ENCODE measurements at regions not wholly inside any gene's neighbourhood (a gene's known extent, or its start where the extent isn't known, plus 50 kb on each side); places are given as distances from the start of the nearest gene placed in this dataset.

DNA sequence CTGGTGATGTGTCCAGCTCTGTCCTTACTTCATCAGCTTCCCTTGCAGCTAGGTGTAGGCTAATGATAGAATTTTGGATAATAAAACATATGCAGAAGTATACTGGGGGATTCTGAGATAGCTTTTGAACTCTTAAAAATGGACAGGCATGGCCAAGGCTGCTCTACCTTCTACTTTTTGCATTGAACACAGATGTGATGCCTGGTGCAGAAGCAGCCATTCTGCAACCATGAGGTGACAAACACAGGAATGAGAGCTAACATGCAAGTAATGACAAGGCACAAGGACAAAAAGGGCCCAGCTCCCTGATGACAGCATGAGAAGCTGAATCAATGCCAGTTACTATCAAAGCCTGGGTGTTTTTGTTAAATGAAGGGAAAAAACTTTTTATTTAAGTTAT, 686.5 kb upstream of the AUTS2 start:
- TF ChIP-seq, protein P1, sequence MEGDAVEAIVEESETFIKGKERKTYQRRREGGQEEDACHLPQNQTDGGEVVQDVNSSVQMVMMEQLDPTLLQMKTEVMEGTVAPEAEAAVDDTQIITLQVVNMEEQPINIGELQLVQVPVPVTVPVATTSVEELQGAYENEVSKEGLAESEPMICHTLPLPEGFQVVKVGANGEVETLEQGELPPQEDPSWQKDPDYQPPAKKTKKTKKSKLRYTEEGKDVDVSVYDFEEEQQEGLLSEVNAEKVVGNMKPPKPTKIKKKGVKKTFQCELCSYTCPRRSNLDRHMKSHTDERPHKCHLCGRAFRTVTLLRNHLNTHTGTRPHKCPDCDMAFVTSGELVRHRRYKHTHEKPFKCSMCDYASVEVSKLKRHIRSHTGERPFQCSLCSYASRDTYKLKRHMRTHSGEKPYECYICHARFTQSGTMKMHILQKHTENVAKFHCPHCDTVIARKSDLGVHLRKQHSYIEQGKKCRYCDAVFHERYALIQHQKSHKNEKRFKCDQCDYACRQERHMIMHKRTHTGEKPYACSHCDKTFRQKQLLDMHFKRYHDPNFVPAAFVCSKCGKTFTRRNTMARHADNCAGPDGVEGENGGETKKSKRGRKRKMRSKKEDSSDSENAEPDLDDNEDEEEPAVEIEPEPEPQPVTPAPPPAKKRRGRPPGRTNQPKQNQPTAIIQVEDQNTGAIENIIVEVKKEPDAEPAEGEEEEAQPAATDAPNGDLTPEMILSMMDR (IDR thresholded peaks at IDR 0.05; ENCODE audit: insufficient read depth, low read length, poor library complexity, severe bottlenecking) = no peak
- H3K27me3 ChIP-seq (replicated peaks; ENCODE audit: control insufficient read depth, insufficient read depth, low read length) = no peaks in the 10 kb centered on the region
- no peak overlapping the region for H3K4me3 ChIP-seq (replicated peaks; ENCODE audit: low read depth, low read length)
- no peaks in the 10 kb centered on the region for H3K36me3 ChIP-seq (ENCODE audit: control insufficient read depth, insufficient read depth, low read length)
- no peak for DNase-seq (ENCODE audit: extremely low read depth, insufficient read length)

DNA sequence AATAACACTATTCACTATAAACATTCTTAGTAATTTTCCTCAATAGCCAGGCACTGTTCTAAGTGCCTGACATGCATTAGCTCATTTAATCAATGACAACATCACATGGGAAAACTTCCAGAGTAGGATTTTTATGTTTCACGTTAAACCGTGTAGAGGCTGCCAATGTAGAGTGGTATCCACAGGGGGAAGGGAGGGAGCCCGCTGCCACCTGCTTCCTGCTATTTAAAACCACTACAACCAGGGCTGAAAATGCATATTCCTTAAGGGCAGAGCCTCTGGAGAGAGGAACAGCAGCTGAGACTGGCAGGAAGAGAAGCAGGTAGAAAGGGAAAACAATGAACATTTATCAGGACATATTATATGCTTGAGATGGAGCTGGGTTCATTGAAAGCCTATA, 684.3 kb upstream of the AUTS2 start:
- Histone ChIP-seq H3K36me3 (ENCODE audit: control insufficient read depth, insufficient read depth, low read length) (no peaks in the 10 kb centered on the region), H3K4me3 (replicated peaks; ENCODE audit: low read depth, low read length) (no peak overlapping the region), H3K27me3 (replicated peaks; ENCODE audit: control insufficient read depth, insufficient read depth, low read length) (no peaks in the 10 kb centered on the region)
- no peak for DNase-seq (ENCODE audit: extremely low read depth, insufficient read length)
- TF ChIP-seq, protein P1 (IDR thresholded peaks at IDR 0.05; ENCODE audit: insufficient read depth, low read length, poor library complexity, severe bottlenecking) = no peak

DNA sequence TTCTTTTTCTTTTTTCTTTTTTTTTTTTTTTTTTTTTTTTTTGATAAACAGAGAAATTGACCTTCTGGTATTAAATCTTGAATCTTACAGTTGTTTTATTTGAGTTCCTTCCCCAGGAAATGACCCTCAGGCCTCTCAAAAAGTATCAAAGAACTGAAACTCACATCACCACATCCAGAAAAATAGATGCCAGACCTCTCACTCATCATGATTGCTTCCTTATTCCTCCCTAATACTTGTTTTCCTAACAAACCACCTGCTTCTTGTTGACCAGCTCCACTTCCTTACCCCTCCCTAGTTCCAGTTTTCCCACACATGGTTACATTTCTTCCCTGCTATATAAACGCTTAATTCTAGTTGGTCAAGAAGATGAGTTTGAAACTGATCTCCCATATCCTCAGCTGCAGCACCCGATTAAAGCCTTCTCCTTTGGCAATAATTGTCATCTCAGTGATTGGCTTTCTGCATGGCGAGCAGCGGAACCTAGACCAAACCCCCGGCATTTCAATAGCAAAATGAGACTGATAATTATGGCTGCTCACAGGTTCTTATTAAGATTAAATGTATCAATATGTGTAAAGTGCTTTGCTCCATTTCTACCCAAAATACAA, 681.1 kb upstream of the AUTS2 start:
- TF ChIP-seq, protein P1 (IDR thresholded peaks at IDR 0.05; ENCODE audit: insufficient read depth, low read length, poor library complexity, severe bottlenecking) = no peak
- Histone ChIP-seq H3K36me3 (ENCODE audit: control insufficient read depth, insufficient read depth, low read length) (no peaks in the 10 kb centered on the region), H3K4me3 (replicated peaks; ENCODE audit: low read depth, low read length) (no peak overlapping the region), H3K27me3 (replicated peaks; ENCODE audit: control insufficient read depth, insufficient read depth, low read length) (no peaks in the 10 kb centered on the region)
- DNase-seq (ENCODE audit: extremely low read depth, insufficient read length) = no peak

DNA sequence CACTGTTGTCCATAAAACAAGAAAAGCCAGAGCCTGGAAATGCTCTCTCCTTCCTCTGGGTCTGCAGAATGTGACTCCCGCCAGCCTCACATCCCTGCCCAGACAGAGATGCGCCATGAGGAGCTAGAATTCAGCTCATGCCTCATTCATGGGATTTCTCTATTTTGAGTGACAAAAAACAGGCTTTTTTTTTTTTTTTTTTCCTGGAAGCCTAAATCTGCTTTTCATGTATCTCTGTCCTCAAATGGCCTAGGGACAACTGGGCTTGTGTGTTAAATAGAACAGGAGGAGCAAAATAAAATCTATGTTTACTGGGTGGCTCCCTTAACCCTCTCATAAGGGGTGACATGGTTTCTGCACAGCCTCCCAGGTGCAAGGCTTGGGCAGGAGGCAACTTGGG, 679.7 kb upstream of the AUTS2 start:
- H3K27me3 ChIP-seq (replicated peaks; ENCODE audit: control insufficient read depth, insufficient read depth, low read length) = no peaks in the 10 kb centered on the region
- DNase-seq (ENCODE audit: extremely low read depth, insufficient read length) = no peak
- H3K36me3 ChIP-seq (ENCODE audit: control insufficient read depth, insufficient read depth, low read length) = no peaks in the 10 kb centered on the region
- no peak overlapping the region for H3K4me3 ChIP-seq (replicated peaks; ENCODE audit: low read depth, low read length)
- TF ChIP-seq, protein P1 (IDR thresholded peaks at IDR 0.05; ENCODE audit: insufficient read depth, low read length, poor library complexity, severe bottlenecking) = no peak

DNA sequence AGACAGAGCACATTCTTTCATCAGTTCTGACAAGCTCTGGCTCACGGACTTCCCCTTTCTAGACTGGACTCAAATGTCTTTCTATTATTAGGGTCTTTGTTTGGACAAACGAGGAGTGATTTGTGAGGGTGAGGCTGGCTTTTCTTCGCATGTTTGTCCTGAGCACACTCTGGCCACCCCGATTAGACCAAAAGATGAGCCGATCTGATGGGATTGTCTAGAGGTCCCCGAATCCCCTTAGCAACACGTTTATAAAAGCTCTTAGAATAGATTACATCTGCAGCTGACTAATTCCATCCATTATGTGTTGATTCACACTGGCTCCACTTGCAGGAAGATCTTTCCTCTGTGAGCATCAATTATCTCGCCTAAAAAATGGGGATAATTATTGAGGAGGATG, 675.4 kb upstream of the AUTS2 start:
- TF ChIP-seq, protein P1 (IDR thresholded peaks at IDR 0.05; ENCODE audit: insufficient read depth, low read length, poor library complexity, severe bottlenecking) = no peak
- no peak overlapping the region for H3K4me3 ChIP-seq (replicated peaks; ENCODE audit: low read depth, low read length)
- H3K36me3 ChIP-seq (ENCODE audit: control insufficient read depth, insufficient read depth, low read length) = no peaks in the 10 kb centered on the region
- no peaks in the 10 kb centered on the region for H3K27me3 ChIP-seq (replicated peaks; ENCODE audit: control insufficient read depth, insufficient read depth, low read length)
- DNase-seq (ENCODE audit: extremely low read depth, insufficient read length) = no peak

DNA sequence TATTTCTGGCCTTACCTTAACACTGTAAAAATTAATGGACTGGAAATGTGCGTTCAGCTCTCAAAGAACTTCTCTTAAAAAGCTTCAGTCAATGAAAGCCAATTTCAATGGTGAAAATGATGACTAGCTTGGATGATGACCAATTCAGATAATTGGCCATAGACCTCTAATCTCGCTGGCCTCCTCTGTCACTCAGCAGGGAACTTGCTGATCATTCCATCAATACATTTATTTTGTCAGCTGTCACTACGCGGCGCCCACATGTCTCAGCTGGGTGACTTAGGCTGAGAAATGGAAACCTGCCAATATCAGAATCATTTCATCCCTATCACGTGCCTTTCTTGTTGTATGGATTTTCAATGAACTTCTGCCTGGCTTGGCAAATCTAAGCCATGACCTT, 673.0 kb upstream of the AUTS2 start:
- no peak for DNase-seq (ENCODE audit: extremely low read depth, insufficient read length)
- H3K4me3 ChIP-seq (replicated peaks; ENCODE audit: low read depth, low read length) = no peak overlapping the region
- TF ChIP-seq, protein P1 (IDR thresholded peaks at IDR 0.05; ENCODE audit: insufficient read depth, low read length, poor library complexity, severe bottlenecking) = no peak
- H3K36me3 ChIP-seq (ENCODE audit: control insufficient read depth, insufficient read depth, low read length) = no peaks in the 10 kb centered on the region
- H3K27me3 ChIP-seq (replicated peaks; ENCODE audit: control insufficient read depth, insufficient read depth, low read length) = no peaks in the 10 kb centered on the region

All from GM06990 (cell line).